MM.1S (cell line): ENCODE measurements at regions not wholly inside any gene's neighbourhood (a gene's known extent, or its start where the extent isn't known, plus 50 kb on each side); places are given as distances from the start of the nearest gene placed in this dataset.

Experiments
- DNase-seq: peaks from one replicate; pipeline ENCODE4 v3.0.0-alpha.2; 2015
- H2AFZ ChIP-seq: fragments of 300-600 bp; sonication (generic); 2 replicates; pipeline ENCODE4 v1.6.0; 2016; ENCODE audit warnings: antibody characterized with exemption, low read length
- H3F3A ChIP-seq: fragments of 300-600 bp; sonication (generic); 2 replicates; pipeline ENCODE4 v1.6.1; 2016; ENCODE audit warnings: mild to moderate bottlenecking, antibody characterized with exemption, low read length, moderate library complexity, mixed read lengths; ENCODE audit not compliant: insufficient read depth
- H3K27ac ChIP-seq: fragments of 300-600 bp; sonication (generic); 2 replicates; pipeline ENCODE4 v1.5.1; 2016; ENCODE audit warnings: mild to moderate bottlenecking, low read length
- H3K27me3 ChIP-seq: fragments of 300-600 bp; sonication (generic); replicated peaks from 2 replicates; pipeline ENCODE4 v1.6.0; 2016; ENCODE audit warnings: low read length; ENCODE audit not compliant: insufficient read depth
- H3K36me3 ChIP-seq: fragments of 300-600 bp; sonication (generic); replicated peaks from 2 replicates; pipeline ENCODE4 v1.6.1; 2016; ENCODE audit warnings: mild to moderate bottlenecking, low read length, mixed read lengths; ENCODE audit not compliant: insufficient read depth
- H3K4me1 ChIP-seq: fragments of 300-600 bp; sonication (generic); 2 replicates; pipeline ENCODE4 v1.6.1; 2016; ENCODE audit warnings: low read length, mixed read lengths
- H3K4me2 ChIP-seq: fragments of 300-600 bp; sonication (generic); 2 replicates; pipeline ENCODE4 v1.6.0; 2016; ENCODE audit warnings: low read depth, low read length
- H3K4me3 ChIP-seq: fragments of 300-600 bp; sonication (generic); 2 replicates; pipeline ENCODE4 v1.5.1; 2016; ENCODE audit warnings: low read length, mixed read lengths
- H3K79me2 ChIP-seq: fragments of 300-600 bp; sonication (generic); 2 replicates; pipeline ENCODE4 v1.6.1; 2016; ENCODE audit warnings: mixed run types, low read length, mixed read lengths
- H3K9ac ChIP-seq: fragments of 300-600 bp; sonication (generic); 2 replicates; pipeline ENCODE4 v1.6.1; 2016; ENCODE audit warnings: low read length, mixed read lengths
- H3K9me2 ChIP-seq: fragments of 300-600 bp; sonication (generic); replicated peaks from 2 replicates; pipeline ENCODE4 v1.6.1; 2016; ENCODE audit warnings: mild to moderate bottlenecking, low read length, mixed read lengths; ENCODE audit not compliant: insufficient read depth
- H3K9me3 ChIP-seq: fragments of 300-600 bp; sonication (generic); replicated peaks from 2 replicates; pipeline ENCODE4 v1.6.1; 2016; ENCODE audit warnings: mild to moderate bottlenecking, low read length, mixed read lengths; ENCODE audit not compliant: insufficient read depth
- H4K20me1 ChIP-seq: fragments of 300-600 bp; sonication (generic); 2 replicates; pipeline ENCODE4 v1.6.1; 2016; ENCODE audit warnings: mild to moderate bottlenecking, low read length, moderate library complexity, mixed read lengths; ENCODE audit not compliant: insufficient read depth
- EZH2 ChIP-seq: fragments of 300-600 bp; sonication (generic); optimal IDR thresholded peaks from 2 replicates; pipeline ENCODE3; 2017; ENCODE audit warnings: low read depth, mild to moderate bottlenecking, antibody characterized with exemption, low read length, mixed read lengths
- EZH2phosphoT487 ChIP-seq: fragments of 300-600 bp; sonication (generic); IDR thresholded peaks from 2 replicates; pipeline ENCODE4 v1.6.1; 2018; ENCODE audit warnings: antibody characterized with exemption, low read length
- TF ChIP-seq, protein P1 (sequence below): fragments of 300-600 bp; sonication (generic); IDR thresholded peaks from 2 replicates; pipeline ENCODE4 v1.5.1; 2016; ENCODE audit warnings: antibody characterized with exemption, low read length, mixed read lengths

DNA sequence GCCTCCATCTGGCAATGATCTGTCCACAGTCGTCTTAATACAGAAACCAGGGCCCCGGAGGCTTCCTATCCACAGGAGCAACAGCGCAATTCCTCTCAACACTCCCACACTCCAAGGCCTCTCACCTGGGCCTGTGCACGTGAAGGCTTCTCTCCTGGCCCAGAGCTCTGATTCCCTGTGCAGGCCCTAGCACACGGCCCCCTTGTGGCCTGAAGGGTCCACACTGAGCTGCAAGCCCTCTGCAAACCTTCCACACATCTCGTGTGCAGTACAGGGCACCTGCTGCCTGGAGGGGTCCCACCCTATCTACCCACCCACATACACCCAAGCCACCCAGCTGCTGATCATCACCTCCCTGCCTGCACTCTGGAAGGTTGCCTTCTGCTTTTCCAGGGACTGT lies 150.1 kb upstream of the NUDT10 start:
- H3K27ac ChIP-seq, result no peak overlapping the region
- H3K79me2 ChIP-seq, result no peaks in the 10 kb centered on the region
- no peak for DNase-seq
- no peak overlapping the region for H2AFZ ChIP-seq
- no peaks in the 10 kb centered on the region for H3F3A ChIP-seq
- no peaks in the 10 kb centered on the region for H3K27me3 ChIP-seq
- no peaks in the 10 kb centered on the region for H3K4me1 ChIP-seq
- H3K4me2 ChIP-seq, result no peak overlapping the region
- H3K9ac ChIP-seq, result no peak overlapping the region
- H3K4me3 ChIP-seq, result no peak overlapping the region
- no peaks in the 10 kb centered on the region for H3K9me2 ChIP-seq
- no peak for TF ChIP-seq EZH2
- TF ChIP-seq, protein P1, sequence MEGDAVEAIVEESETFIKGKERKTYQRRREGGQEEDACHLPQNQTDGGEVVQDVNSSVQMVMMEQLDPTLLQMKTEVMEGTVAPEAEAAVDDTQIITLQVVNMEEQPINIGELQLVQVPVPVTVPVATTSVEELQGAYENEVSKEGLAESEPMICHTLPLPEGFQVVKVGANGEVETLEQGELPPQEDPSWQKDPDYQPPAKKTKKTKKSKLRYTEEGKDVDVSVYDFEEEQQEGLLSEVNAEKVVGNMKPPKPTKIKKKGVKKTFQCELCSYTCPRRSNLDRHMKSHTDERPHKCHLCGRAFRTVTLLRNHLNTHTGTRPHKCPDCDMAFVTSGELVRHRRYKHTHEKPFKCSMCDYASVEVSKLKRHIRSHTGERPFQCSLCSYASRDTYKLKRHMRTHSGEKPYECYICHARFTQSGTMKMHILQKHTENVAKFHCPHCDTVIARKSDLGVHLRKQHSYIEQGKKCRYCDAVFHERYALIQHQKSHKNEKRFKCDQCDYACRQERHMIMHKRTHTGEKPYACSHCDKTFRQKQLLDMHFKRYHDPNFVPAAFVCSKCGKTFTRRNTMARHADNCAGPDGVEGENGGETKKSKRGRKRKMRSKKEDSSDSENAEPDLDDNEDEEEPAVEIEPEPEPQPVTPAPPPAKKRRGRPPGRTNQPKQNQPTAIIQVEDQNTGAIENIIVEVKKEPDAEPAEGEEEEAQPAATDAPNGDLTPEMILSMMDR, result no peak
- no peak for TF ChIP-seq EZH2phosphoT487
- H3K36me3 ChIP-seq, result no peaks in the 10 kb centered on the region
- no peaks in the 10 kb centered on the region for H4K20me1 ChIP-seq
- no peaks in the 10 kb centered on the region for H3K9me3 ChIP-seq

DNA sequence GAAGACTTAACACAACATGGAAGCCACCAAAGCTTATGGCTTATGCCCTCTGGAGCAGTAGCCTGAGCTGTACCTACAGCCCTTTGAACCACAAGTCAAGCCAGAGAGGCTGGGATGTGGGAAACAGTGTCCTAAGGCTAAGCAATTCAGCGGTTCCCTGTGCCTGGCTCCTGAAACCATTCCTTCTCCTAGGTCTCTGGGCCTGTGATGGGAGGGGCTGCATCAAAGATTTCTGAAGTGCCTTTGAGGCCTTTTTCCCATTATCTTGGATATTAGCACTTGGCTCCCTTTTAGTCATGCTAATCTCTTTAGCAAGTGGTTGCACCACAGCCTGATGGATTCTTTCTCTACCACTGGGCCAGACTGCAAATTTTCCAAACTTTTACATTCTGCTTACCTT lies 140.5 kb upstream of the NUDT10 start:
- no peak overlapping the region for H3K4me3 ChIP-seq
- no peaks in the 10 kb centered on the region for H3K79me2 ChIP-seq
- no peaks in the 10 kb centered on the region for H3K36me3 ChIP-seq
- H3K9ac ChIP-seq, result no peak overlapping the region
- H3F3A ChIP-seq, result no peaks in the 10 kb centered on the region
- no peaks in the 10 kb centered on the region for H3K27me3 ChIP-seq
- no peak for DNase-seq
- no peaks in the 10 kb centered on the region for H4K20me1 ChIP-seq
- no peaks in the 10 kb centered on the region for H3K9me3 ChIP-seq
- no peak overlapping the region for H3K4me2 ChIP-seq
- TF ChIP-seq EZH2phosphoT487 (no peak), EZH2 (no peak)
- TF ChIP-seq, protein P1, result no peak
- H3K27ac ChIP-seq, result no peak overlapping the region
- H3K9me2 ChIP-seq, result no peaks in the 10 kb centered on the region
- no peak overlapping the region for H2AFZ ChIP-seq
- no peaks in the 10 kb centered on the region for H3K4me1 ChIP-seq

DNA sequence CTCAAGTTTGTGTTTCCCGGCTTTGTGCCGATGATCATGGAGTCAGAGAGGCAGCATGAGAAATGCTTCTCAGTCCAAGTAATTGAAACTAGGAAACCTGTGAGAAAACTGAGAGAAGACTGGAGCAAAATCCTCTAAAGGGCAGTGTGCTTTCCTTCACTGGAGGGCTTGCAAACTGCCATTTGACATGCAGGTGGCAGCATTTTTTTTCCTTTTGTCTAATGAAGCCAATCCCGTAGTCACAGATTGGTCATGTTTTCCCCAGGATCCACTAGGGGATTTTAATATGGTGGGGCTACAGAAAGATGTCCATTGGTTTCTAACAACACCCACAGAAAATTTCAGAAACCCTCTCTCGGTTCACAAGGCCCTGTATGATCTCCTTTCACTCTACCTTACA lies 117.4 kb upstream of the NUDT10 start:
- Histone ChIP-seq H3K36me3 (no peaks in the 10 kb centered on the region), H3K79me2 (no peaks in the 10 kb centered on the region), H3K9me3 (no peaks in the 10 kb centered on the region), H3K4me2 (no peak overlapping the region), H3K27me3 (no peaks in the 10 kb centered on the region), H2AFZ (no peak overlapping the region), H3K9ac (no peak overlapping the region), H3F3A (no peaks in the 10 kb centered on the region), H3K27ac (no peak overlapping the region), H3K9me2 (no peaks in the 10 kb centered on the region), H3K4me3 (no peak overlapping the region), H4K20me1 (no peaks in the 10 kb centered on the region), H3K4me1 (no peaks in the 10 kb centered on the region)
- DNase-seq, result no peak
- TF ChIP-seq, protein P1, result no peak
- TF ChIP-seq EZH2 (no peak), EZH2phosphoT487 (no peak)
